C1 segment of cervical spinal cord (tissue), 14 donors: ENCODE measurements at regions not wholly inside any gene's neighbourhood (a gene's known extent, or its start where the extent isn't known, plus 50 kb on each side); places are given as distances from the start of the nearest gene placed in this dataset.

Experiments used
- DNase-seq, 14 donors: peaks; one replicate each; lab custom pipeline; 2025; lab: John Stamatoyannopoulos, UW

DNA sequence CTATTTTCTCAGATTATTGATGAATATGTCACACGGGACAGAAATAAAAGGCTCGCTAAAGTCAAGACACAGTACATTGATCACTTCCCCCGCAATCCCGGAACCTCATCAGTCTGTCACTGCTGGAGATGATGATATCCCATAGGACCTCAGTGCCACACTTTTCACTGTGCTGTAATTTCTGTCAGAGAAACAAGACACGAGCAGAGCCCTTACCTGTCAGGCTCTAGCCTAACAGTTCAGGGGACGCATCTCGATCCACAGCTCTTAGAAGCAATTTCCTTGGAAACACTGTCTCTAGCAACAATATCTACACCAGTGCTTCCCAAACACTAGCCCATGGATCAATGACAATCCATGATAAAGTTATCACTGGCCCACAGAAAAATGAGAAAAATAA, 140.0 kb downstream of the GRIN2B start:
- DNase-seq, result no peak

DNA sequence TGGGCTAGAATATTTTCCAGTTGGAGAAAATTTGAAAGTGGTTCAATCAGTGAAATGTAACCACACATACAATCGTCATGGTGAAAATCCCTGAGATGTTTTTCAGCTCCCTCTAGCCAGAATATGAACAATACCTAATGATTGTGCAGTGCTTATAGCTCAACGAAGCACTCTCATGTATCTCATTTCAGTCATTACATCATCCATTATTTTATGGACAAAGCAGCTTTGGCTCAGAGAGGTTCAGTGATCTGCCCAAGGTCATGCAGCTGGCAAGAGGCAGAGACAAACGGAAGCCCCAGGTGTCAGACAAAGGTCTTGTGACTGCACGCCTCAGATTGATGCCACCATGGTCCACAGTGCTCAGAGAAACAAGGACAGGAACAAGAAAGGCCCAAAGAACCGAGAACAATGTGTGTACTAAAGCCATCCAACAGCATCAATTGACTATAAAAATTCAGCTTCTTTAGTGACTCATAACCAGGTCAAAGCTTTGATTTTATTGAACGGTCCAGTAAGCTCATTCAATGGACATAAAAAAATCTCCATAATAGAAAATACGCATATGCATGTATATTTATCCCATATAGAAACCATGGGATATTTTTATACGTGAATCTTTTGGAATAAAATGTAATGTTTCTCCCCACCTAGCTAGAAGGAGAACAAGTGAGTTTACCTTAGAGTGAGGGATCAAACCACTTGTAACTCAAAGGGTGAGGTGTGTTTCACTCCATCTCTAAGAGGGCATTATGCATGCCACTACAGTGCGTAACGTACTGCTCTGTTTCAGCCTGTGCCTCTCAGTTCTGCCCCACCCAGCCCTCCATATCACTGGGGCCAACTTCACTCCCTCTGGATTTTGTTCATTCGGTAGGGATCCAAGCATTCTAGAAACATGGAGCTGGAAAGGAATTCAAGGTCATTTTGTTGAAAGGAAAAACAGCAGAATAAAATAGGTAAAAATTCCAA, 141.8 kb downstream of the GRIN2B start:
- DNase-seq, result no peak

DNA sequence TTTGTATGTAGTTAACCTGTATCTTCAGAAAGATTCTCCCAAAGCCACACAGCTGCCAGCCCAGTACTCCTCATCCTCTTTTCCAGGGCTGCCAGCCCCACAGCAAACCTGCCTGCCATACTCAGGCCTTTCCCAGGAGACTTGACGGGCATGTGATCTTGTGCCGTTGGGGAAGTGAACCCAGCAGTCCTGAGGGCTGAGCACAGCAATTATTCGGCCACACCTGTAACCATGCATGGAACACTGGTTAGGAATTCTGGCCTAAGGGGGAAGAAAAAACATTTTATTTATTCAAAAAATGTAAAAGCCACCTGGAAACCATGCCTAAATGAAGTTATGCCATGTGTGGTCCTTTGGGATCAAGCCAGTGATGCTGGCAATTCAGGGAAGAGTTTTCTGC, 145.3 kb downstream of the GRIN2B start:
- DNase-seq, result no peak

DNA sequence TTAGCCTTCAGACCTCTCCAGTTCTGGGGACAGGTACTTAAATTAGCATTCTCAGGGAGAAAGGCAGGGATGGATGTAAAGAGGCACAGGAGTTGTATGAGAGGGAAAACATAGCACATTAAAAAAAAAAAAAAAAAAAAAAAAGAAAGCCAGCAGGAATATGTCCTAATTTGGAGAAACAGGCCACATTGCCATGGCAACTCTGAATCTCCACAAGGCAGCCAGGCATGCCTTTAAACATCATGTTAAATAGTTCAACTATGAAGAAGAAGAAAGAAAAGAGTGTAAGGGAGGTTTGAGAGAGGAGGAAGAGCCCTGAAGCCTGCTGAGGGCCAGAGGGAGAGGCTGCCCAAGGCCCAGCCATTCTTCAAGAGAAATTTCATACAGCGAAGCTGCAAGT, 145.8 kb downstream of the GRIN2B start:
- no peak for DNase-seq

DNA sequence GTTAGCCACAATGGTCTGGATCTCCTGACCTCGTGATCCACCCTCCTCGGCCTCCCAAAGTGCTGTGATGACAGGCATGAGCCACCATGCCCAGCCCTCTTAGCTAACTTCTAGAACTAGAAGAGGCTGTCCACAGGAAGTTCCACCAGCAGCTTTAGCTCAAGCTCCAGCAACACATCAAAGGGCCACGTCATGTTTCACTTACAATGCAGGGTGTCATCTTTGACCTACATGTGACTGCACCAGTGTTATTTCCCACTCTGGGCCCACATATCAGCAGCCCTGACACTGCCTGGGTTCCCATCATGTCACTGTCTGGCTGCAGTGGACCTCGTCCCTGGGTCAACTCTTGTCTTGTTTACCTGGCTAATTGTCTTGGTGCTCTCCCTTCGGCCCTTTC, 147.2 kb downstream of the GRIN2B start:
- no peak for DNase-seq

DNA sequence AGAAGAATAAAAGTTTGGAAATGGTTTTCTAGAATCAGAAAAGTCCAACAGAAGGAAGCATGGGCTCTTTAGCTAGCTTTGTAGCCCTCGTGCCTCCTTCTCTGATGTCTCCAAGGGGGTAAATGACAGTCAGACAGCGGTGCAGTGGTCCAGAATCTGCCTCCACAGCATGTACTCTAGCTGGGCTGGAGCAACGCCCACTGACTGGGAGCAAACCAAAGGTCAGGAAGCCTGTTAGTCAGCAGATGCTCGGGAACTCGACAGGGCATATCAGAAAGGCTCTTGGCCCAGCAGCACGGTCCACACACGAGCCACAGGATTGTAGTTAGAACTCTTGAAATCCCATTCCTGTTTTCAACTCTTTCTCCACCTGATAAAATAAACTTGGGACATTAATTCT, 164.3 kb downstream of the GRIN2B start:
- no peak for DNase-seq

DNA sequence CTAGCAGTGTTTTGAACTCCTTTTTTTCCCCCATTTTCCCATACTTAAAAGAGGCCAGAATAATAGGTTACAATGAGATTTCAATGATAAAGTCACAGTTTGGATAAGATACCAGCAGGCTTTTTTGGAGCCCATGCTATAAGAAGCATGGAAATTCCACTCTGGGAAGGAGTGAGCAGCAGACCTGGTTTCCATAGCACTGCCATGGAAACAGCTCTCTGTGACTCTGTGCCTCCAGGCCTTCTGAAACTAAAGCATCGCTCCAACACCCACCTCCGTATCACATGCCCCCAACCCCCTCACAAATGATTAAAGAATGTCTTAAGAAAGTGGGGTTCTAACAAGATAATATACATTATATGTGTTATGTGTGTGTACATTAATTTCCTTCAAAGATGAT, 165.0 kb downstream of the GRIN2B start:
- no peak for DNase-seq

DNA sequence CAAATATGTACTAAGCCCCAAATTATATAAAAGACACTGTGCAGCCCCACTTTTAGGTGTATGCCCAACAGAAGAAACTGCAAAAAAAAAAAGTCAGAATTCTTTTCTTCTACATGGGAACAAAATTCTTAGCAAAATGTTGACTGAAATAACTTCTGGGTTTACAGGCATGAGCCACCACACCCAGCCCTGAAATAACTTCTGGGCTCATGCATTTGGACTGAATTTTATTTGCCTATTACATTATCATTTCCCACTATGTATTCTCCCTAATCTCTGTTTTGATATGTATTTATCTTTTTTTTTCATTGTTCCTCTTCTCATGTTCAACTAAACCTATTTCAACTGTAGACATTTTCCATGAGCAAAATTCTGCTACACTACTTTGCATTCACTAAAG, 169.2 kb downstream of the GRIN2B start:
- DNase-seq, result no peak

DNA sequence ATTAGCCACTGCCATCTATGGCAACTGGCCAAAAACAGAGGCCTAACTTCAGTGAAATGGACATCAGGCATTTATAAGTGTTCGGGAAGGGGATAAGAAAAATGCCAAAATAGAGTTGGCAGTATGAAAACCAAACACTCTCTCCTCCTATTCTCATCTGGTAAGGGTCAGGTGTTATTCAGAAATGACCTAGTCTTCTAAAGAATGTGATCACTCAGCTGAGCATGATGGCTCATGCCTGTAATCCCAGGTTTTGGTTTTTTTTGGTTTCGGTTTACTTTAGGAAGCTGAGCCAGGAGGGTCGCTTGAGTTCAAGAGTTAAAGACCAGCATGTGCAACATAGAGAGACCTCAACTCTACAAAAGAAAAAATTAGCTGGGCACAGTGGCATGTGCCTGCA, 170.3 kb downstream of the GRIN2B start:
- no peak for DNase-seq

DNA sequence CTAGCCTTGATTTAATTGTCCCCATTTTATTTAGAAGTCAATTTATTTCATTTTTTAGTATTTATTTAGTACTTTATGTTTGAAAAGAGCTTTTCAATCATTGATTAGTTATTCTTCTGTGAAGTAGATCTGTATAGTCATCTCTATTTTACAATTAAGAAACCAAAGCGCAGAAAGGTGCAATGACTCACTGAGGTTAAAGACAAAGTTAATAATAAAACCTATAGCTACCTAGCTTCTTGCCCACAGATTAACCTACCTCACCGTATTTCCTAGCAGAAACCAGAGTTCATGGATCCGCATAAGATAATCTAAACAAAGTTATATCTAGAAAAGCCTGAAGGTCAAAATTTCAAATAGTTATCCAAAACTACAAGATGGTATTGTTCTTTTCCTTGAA, 176.4 kb downstream of the GRIN2B start:
- no peak for DNase-seq

DNA sequence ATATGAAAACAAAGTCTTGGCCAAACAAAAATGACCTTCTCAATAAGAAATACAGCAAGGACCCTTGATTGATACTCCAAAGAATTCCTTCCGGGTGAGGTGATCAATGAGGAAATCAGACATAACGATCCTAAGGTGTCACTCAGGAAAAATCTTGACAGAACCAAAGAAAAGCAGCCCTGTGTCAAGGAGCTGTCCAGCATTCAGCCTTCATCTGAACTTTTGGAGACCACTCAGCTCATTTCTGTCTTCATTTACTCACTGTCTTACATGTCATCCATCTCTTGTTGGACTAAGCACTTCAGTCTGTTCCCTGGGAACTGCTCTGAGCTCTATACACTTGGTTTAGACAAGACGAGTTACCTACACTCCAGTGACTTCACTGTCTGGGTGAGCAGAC, 179.9 kb downstream of the GRIN2B start:
- DNase-seq, result no peak

DNA sequence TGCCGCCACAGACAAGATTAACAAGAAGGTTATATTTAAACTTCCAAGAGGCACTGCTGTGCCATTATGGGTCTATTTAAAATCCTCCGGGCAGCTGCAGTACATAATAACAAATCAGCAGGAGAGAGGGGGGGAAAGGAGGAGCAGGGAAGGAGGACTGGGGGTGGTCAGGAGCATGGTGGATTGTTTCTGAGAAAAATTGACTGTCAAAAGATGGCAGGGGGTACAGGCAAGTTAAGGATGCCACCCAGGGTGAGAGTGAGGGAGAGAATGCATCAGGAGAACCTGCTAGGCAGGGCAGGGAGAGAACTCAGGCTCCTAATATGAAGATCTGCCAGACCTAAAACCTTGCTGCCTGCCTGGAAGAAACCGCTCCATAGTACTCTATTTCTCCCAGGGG, 181.8 kb downstream of the GRIN2B start:
- DNase-seq, result no peak

DNA sequence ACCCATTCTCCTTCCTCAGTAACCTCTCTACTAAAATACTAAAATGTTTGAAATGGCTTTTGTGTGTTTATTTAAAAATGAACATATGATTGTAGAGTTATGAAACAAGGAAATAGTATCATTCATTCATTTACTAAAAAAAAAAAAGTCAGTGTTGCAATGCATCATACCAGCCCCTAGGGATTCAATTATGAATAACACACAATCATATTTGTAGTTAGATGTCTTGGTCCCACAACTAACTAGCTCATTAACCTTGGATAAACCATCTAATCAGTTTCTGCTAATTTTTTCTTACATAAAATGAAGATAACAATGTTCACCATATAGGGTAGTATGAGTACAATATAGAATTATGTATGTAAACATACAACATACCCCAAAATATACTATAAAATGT, 183.2 kb downstream of the GRIN2B start:
- no peak for DNase-seq

DNA sequence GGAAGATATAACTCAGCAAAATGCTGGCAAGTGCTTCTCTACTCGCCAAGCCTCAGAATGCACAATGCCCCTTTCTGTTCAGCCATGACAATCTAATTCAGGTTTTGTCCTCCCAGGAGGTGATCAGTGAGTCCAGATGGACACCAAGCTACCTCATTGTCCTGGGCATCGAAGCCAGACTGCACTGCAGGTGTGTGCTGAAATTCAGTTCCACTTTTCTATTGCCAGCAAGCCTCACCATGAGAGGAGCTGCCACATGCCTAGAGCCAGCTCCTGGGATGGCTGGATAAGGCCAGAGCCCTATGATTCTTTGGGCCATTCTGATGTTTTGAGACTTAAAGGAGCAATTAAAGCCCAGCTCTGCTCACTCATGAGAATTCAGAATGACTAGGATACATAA, 186.7 kb downstream of the GRIN2B start:
- peak in 3 of 14 donors; percentile 11 to 93 (median 26) for DNase-seq

DNA sequence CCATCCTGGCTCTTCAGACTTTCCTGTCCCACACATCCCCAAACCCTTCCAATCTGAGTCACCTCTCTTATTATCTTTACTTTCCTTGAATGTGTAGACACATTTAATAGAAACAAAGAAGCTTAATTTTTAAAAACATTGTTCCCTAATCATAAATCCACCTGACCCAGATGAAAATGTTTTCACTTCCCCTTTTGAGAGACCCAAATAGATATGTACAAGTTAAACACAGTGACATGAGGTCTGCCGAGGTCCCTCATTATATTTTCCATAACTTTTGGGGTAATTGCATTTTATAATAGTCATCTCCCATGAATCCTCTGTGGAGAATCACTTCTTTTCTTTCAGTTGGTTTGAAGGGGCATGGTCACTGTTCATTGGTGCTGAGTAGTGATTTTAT, 191.1 kb downstream of the GRIN2B start:
- DNase-seq, result no peak

DNA sequence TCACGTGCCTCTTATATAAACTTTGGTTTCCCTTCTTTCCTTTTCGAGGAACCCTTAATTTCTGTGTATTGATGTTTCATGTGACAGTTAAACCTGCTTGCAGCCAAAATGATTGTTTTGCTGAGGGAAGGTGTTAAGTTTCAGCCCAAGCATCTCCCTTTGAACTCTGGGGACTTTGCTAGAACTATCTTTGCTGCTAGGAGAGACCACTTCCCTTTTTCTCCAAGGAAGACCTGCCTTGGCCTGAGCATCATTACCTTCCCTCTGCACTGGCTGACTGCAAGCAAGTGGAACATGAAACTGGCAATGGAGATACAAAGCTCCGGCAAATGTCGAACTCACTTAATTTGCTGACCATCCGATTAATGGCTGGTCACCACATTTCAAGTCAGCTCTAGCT, 192.8 kb downstream of the GRIN2B start:
- DNase-seq, result no peak

DNA sequence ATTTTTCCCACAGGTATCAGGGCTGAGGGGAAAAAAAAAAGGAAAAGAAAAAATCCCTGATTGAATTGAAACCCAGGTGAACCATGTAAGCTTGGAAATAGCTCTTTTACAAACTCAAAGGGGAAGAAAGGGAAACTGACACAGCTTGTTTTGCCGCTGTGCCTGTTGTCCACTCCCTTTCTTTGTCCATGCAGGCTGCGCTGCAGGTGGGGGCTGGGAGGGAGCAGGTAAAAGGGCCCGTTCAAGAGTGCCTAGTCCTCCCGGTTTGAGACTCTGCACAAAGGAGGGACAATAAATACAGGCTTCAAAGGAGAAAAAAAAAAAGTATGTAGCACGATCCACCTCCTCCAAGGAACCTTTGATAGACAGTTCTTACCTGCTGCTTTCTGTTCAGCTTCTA, 194.8 kb downstream of the GRIN2B start:
- no peak for DNase-seq

DNA sequence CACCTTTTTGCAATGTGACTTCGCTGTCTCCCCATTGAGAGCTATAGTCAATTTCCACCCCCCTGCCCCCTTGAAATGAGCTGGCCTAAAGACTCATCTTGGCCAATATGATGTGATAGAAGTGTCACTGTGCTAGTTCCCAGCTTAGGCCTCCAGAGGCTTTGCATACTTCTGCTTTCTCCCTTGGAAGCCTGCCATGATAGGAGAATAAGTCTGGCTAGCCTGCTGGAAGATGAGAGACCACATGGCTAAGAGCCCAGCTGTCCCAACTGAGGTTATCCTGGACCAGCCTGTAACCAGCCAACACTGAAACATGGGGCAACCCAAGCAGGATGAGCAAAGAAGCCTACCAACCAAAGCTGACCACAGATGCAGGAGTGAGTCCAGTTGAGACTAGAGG, 196.9 kb downstream of the GRIN2B start:
- DNase-seq, result no peak

DNA sequence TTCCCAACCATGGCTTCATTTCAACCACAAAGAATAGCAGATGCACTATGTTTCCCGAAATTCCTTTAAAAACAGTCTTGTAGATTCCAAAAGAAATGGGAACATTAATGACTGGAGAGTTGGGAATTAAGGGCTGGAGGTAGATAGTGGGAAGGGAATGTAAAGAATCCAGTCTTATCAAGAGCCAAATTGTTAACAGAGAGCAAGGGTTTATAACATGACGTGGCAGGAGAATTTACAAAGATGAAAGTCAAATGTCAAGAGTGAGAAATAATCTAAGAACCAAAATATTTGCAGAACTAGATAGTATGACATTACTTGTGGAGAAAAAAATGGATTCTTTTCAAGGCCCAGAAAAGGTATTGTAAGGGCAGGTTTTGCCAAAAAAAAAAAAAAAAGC, 200.9 kb downstream of the GRIN2B start:
- DNase-seq, result no peak

DNA sequence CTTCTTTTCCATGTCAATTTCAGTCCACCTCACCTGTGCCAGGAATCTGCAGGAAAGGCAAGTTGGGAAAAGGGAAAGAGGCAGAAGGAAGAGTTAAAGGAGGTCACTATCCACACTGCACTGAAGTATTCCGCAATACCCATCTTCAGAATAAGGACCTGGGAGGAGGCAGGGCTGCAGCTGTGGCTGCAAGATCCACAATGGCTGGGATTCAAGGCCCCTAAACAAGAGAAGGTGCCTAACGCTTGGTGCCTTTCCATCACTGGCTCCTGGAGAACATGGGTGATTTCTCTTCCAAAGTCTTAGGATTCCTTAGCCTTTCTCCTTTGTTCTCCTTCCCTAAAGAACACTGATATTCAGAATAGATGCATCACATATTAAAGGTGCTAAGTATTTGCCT, 204.0 kb downstream of the GRIN2B start:
- no peak for DNase-seq

DNA sequence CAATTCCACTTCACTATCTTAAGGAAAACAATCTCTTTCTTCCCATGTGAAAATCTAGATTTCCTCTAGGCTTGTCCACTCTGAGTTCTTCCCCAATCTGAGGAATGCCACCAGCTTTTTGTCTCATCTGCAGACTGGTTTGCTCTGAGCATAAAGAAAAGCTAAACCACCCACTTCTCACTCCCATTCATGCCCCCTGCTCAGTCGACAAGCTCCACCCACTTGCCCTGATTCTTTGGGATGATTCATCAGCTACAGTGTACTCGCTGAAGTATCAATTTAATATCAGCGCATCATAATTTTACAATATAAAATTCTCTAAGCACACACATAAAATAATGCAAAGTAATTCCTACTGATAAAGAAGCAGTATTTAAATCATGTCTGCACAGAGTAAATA, 209.1 kb downstream of the GRIN2B start:
- no peak for DNase-seq

DNA sequence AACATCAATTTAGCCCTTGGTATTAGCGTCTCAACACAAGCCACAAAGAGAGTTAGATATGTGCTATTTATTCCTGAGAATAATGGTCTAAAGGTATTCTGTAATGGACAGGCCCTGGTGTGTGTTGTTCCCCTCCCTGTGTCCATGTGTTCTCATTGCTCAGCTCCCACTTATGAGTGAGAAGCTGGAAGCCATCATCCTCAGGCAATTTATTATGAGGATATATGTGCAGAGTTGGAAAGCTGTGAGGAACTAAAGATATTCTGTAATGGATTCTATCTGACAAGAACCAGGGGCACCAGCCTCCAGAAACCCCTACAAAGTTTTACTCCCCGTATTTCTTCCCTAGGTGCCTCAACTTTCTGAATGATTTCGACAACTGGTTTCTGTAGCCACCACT, 210.8 kb downstream of the GRIN2B start:
- DNase-seq, result no peak

DNA sequence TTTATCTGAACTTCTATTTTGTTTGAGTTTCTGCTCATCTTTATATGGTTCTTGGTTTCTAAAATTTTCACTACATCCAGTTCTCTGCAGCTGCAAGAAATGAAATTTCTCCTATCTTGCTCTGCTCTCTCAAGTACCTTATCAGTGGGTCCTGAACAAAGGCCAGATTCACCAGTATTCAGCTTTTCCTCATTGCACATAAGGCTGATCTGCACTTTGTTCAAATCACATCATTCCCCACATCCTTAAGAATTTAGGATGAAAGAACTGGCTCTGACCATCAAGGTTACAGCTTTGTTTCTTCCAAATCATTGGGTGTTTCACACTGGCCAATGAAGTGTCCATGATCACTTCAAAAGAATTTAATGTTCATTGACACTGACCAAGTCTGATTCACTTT, 211.4 kb downstream of the GRIN2B start:
- DNase-seq, result no peak

DNA sequence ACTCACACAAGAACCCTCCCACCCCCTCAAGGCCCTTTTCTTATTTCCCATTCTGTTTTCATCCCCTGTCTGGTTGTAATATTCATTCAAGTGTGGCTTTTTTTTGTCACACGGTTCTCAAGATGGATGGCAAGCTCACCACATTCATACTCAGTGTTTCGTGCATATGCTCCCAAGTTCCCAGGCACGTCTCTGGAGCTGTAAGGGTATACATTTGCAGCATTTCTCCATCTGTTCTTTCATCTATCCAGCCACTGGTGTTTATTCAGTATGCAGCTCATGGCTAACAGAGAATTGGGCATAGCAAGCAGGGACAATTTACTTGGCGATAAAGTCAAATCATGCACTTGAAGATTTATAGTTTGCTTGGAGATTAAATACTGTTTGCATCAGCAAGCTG, 212.1 kb downstream of the GRIN2B start:
- no peak for DNase-seq
